ENCODE measurements at regions not wholly inside any gene's neighbourhood (a gene's known extent, or its start where the extent isn't known, plus 50 kb on each side); places are given as distances from the start of the nearest gene placed in this dataset.
"Not testable (repeated sequence)": the region's sequence is repeated elsewhere in the genome, so short reads cannot be mapped to it uniquely, and the experiment has no call there.

DNA sequence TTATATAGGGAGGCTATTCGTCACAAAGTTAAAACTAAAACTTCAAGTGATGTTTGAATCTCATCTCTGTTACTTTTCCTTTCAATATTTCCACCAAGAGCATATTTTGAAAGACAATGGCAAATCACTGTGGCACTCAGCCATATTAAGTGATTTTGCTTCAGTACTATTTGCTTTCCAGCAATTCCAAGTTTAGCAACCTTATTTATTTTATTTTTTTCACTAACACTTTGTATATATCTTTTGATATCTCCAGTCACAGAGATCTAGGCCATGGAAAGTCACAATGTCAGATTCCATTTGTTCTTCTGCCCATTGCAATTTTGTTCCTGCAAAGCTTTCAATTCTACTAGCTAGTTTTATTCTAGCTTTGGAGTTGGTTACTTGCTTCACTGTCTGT lies 1514.5 kb upstream of the ADGRL3 start:
- FAIRE-seq (no peak), DNase-seq (ENCODE audit: low spot score in 2 of 2) (no peak)

GRCh38 chr4:59689149-59689548 lies 1511.0 kb upstream of the ADGRL3 start:
- no peak for FAIRE-seq
- no peak for DNase-seq (ENCODE audit: low spot score in 2 of 2)

DNA sequence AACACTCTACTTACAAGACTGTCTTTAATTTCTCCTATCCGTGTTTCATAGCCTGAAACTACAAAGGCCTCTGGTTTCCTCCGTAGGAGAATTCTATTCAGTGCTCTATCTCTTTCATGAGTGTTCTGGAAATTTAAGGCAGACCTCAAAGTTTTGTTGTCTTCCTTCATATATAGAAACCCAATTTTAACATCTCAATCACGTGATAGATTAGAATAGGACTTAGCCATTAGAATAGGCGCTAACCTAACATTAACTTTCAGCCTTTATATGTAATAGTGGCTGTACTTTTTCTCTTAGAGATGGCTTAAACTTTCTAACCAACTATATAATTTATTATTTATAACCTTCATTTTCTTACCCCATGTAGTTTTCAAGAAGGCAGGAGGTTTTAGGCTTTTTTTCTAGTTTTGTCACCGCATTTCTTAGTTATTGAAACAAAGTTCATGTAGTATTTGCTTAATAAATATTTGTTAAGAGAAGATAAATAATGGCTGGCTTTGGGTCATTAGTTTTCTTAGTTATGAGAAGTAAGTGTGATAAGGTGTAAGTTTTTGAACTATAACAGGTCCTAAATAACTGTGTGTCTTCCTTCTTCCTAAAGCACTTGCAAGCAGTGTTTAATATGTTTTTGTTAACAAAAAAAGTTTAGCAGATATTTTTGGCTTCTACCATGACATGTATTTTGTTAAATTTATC lies 1504.6 kb upstream of the ADGRL3 start:
- DNase-seq (ENCODE audit: low spot score in 2 of 2) (no peak), FAIRE-seq (no peak)

GRCh38 chr4:59698041-59698440 lies 1502.1 kb upstream of the ADGRL3 start:
- DNase-seq (ENCODE audit: low spot score in 2 of 2) (no peak), FAIRE-seq (no peak)

- no peak for FAIRE-seq
- no peak for DNase-seq (ENCODE audit: low spot score in 2 of 2)
Observed at GRCh38 chr4:59700651-59701050, 1499.5 kb upstream of the ADGRL3 start.

DNA sequence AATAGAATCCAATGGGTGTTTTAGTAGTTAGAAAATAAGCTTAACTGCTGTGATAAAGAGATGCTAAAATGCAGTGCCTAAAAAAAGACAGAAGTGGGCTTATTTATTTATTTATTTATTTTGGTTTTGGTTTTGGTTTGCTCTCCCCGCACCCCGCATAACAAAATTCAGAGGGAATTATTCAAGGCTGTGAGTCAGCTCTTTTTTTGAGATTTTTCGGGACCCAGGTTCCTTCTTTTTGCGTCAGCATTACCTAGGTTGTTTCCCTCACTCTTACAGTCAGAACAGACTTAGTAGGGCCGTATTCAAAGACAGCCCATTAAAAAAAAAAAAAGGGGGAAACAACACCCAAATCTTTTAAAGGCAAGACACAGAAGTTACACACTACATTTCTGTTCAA lies 1495.5 kb upstream of the ADGRL3 start:
- DNase-seq (ENCODE audit: low spot score in 2 of 2) (no peak), FAIRE-seq (no peak)

GRCh38 chr4:59712470-59712869 lies 1487.7 kb upstream of the ADGRL3 start:
- FAIRE-seq (no peak), DNase-seq (ENCODE audit: low spot score in 2 of 2) (no peak)

DNA sequence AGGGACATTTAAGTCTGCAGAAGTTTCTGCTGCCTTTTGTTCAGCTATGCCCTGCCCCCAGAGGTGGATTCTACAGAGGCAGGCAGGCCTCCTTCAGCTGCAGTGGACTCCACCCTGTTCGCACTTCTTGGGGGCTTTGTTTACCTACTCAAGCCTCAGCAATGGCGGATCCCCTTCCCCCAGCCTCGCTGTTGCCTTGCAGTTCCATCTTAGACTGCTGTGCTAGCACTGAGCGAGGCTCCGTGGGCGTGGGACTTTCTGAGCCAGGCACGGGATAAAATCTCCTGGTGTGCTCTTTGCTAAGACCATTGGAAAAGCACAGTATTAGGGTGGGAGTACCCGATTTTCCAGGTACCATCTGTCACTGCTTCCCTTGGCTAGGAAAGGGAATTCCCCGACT lies 1475.8 kb upstream of the ADGRL3 start:
- DNase-seq (ENCODE audit: low spot score in 2 of 2); FAIRE-seq: not testable (repeated sequence)

- DNase-seq (ENCODE audit: low spot score in 2 of 2) (no peak), FAIRE-seq (no peak)
Observed at GRCh38 chr4:59727745-59728144, 1472.4 kb upstream of the ADGRL3 start.

DNA sequence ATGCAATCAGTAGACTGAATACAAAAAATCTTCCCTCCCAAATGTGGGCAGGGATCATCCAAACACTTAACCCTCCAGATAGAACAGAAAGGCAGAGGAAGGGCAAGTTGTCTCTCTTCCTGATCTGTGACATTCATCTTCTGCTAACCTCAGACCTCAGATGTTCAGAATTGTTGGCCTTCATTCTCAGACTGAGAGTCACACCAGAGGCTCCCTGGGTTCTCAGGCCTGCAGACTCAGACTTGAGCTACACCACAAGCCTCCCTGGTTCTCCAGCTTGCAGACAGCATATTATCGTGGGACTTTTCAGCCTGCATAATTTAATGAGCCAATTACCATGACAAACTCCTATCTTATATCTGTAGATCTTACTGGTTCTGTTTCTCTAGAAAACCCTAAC lies 1471.6 kb upstream of the ADGRL3 start:
- FAIRE-seq (no peak), DNase-seq (ENCODE audit: low spot score in 2 of 2) (no peak)

DNA sequence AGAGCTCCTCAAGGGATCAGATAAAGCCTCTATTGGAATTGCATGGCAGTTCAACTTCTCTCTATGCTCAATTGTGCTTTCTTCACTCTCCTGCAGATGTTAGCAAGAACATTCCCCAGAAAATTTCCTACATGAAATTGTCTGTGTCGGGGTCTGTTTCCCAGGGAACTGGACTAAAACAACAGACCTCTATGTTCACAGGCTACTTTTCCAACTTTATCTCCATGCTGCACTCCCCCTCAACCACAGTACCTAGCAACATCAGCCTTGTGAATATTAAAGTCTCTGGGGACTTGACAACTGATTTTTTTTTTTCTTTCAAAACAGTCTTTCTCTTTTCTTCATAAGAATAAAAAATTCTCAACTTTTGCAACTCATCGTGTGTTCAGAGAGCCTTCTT lies 1470.8 kb upstream of the ADGRL3 start:
- no peak for FAIRE-seq
- DNase-seq (ENCODE audit: low spot score in 2 of 2), result no peak

GRCh38 chr4:59748433-59748832 lies 1451.7 kb upstream of the ADGRL3 start:
- DNase-seq (ENCODE audit: low spot score in 2 of 2) (no peak), FAIRE-seq (no peak)

GRCh38 chr4:59759082-59759825 lies 1440.9 kb upstream of the ADGRL3 start:
- DNase-seq (ENCODE audit: low spot score in 2 of 2) (no peak), FAIRE-seq (no peak)

GRCh38 chr4:59762344-59762743 lies 1437.8 kb upstream of the ADGRL3 start:
- FAIRE-seq (no peak), DNase-seq (ENCODE audit: low spot score in 2 of 2) (no peak)

- DNase-seq (ENCODE audit: low spot score in 2 of 2) (no peak), FAIRE-seq (no peak)
Observed at GRCh38 chr4:59770601-59771264, 1429.4 kb upstream of the ADGRL3 start.

DNA sequence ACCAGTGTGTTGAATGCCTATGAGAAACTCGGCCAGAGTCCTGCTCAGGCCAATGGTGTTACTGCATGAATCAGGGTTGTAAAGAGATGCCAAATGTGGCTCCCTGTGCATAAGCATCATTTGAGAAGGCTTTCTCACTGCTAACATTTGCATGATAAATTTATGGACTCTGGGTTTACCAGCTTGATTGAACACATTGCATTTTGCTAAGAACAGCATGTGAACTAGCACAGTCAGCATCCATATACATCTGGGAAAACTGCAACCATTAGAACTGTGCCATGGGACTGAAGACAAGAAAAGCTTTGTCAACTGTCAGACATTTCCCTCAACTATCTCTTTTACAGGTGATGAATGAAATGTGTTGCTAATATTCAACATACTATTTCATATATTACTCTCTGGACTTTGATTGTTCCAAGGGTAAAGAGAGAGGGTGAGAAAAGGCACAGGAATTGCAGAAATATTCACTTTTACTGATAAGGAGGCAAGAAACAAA lies 1427.4 kb upstream of the ADGRL3 start:
- FAIRE-seq, result no peak
- DNase-seq (ENCODE audit: low spot score in 2 of 2), result no peak

GRCh38 chr4:59780271-59780670 lies 1419.9 kb upstream of the ADGRL3 start:
- FAIRE-seq; DNase-seq (ENCODE audit: low spot score in 2 of 2): not testable (repeated sequence)

GRCh38 chr4:59805176-59805575 lies 1395.0 kb upstream of the ADGRL3 start:
- no peak for FAIRE-seq
- DNase-seq (ENCODE audit: low spot score in 2 of 2), result no peak

DNA sequence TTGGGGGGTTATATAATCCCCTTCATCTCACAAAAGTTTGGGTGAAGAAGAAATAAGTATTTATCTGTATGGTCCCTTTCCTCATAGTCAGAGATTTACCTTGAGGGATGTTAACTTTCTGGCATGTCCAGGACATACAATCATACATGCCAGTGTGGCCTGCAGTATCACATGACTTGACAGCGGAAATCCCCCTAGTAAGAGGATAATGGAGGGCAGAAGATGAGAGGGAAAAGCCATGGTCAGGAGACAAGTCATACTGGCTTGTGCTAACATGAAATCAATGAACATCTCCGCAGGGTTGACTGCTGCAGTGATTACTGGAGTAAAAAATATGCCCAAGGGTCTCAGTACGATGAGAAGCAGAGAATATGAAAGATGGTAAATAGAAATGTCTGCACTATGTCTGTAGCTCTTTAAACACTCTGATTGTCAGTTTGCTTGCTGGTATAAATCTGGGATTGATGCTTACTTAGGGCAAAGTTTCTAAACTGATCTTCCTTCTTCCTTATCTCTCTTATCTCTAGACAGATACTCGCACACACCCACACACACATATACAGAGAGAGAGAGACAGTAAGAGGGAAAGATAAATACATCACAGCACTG lies 1385.6 kb upstream of the ADGRL3 start:
- no peak for FAIRE-seq
- DNase-seq (ENCODE audit: low spot score in 2 of 2), result no peak

- FAIRE-seq, result no peak
- DNase-seq (ENCODE audit: low spot score in 2 of 2), result no peak
Observed at GRCh38 chr4:59818656-59819055, 1381.5 kb upstream of the ADGRL3 start.

DNA sequence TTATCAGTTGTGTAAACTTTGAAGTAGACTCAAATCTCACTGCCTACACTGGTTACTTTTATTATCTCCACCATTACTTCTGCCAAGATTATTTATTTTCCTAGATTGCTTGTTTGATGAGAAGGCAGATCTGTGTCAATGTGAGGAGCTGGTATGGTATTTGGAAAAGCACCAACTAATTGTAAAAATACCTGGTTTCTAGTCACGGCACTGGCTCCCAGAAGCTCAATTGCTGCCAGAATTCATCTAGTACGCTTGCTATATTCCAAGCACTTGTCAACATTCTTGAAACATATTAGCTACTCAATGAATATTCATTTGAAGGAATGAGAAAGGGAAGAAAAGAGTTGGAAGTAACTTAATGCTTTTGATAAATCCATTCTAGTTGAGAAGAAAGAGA lies 1376.8 kb upstream of the ADGRL3 start:
- FAIRE-seq (no peak), DNase-seq (ENCODE audit: low spot score in 2 of 2) (no peak)
